ENCODE measurements at regions not wholly inside any gene's neighbourhood (a gene's known extent, or its start where the extent isn't known, plus 50 kb on each side); places are given as distances from the start of the nearest gene placed in this dataset.

- TF ChIP-seq CTCF (IDR thresholded peaks at IDR 0.05; ENCODE audit: low read depth, low read length, missing input control): no peak
- no peak for TF ChIP-seq EGR1 (IDR thresholded peaks at IDR 0.05; ENCODE audit: low read depth in 2 of 2)
- no peak for TF ChIP-seq SP1 (IDR thresholded peaks at IDR 0.05)
- no peak for TF ChIP-seq MAX (IDR thresholded peaks at IDR 0.05)
- TF ChIP-seq ZBTB33 (IDR thresholded peaks at IDR 0.05): no peak
- TF ChIP-seq REST (IDR thresholded peaks at IDR 0.05): no peak
- no peak for TF ChIP-seq GABPA (IDR thresholded peaks at IDR 0.05 in 1 of 2, conservative IDR thresholded peaks at IDR 0.05 in 1 of 2)
- no peak for TF ChIP-seq JUND (IDR thresholded peaks at IDR 0.05)
- TF ChIP-seq HNF4G (IDR thresholded peaks at IDR 0.05): no peak
- TF ChIP-seq FOXA1 (IDR thresholded peaks at IDR 0.05): no peak
- no peak for TF ChIP-seq TAF1 (conservative IDR thresholded peaks at IDR 0.05)
- TF ChIP-seq ATF3 (IDR thresholded peaks at IDR 0.05): no peak
- no peak for TF ChIP-seq YY1 (IDR thresholded peaks at IDR 0.05)
- TF ChIP-seq RXRA (IDR thresholded peaks at IDR 0.05): no peak
These were observed 392.8 kb downstream of the PTH2R start for GRCh38 chr2:208799397-208799796.
